GM12875 (cell line): ENCODE measurements at regions not wholly inside any gene's neighbourhood (a gene's known extent, or its start where the extent isn't known, plus 50 kb on each side); places are given as distances from the start of the nearest gene placed in this dataset.

Experiments
- H3K4me3 ChIP-seq: one replicate; pipeline ENCODE4 v1.5.1; 2011; ENCODE audit warnings: low read depth, low read length, control low read depth
- CTCF ChIP-seq: IDR thresholded peaks from 2 replicates; pipeline ENCODE4 v1.5.1; 2011; ENCODE audit warnings: low read depth, mild to moderate bottlenecking, control low read depth, inconsistent platforms, low read length, moderate library complexity, borderline replicate concordance; ENCODE audit not compliant: insufficient read depth

- no peak overlapping the region for H3K4me3 ChIP-seq
- no peak for TF ChIP-seq CTCF
These were observed 687.1 kb downstream of the IGSF11 start for GRCh38 chr3:118347396-118348168.

- no peak for TF ChIP-seq CTCF
- H3K4me3 ChIP-seq = no peak overlapping the region
These were observed 686.5 kb downstream of the IGSF11 start for GRCh38 chr3:118348169-118348557.

GRCh38 chr3:118354556-118354955, 680.1 kb downstream of the IGSF11 start:
- no peak overlapping the region for H3K4me3 ChIP-seq
- no peak for TF ChIP-seq CTCF

GRCh38 chr3:118369892-118370491, 664.7 kb downstream of the IGSF11 start:
- no peak overlapping the region for H3K4me3 ChIP-seq
- TF ChIP-seq CTCF = no peak

GRCh38 chr3:118380576-118380975, 654.1 kb downstream of the IGSF11 start:
- TF ChIP-seq CTCF = no peak
- no peak overlapping the region for H3K4me3 ChIP-seq

- TF ChIP-seq CTCF = no peak
These were observed 638.2 kb downstream of the IGSF11 start for GRCh38 chr3:118396491-118396890.

GRCh38 chr3:118400086-118400485, 634.6 kb downstream of the IGSF11 start:
- no peak for TF ChIP-seq CTCF
- no peak overlapping the region for H3K4me3 ChIP-seq

More at GRCh38 chr3:118396491-118396890, 638.2 kb downstream of the IGSF11 start:
- no peak overlapping the region for H3K4me3 ChIP-seq
